Activated naive CD8-positive, alpha-beta T cell treated with anti-CD3 and anti-CD28 coated beads, Interleukin-2, amount 10 ng/mL, durations not matched to agents 7 days and 5 days (primary cell): ENCODE measurements at regions not wholly inside any gene's neighbourhood (a gene's known extent, or its start where the extent isn't known, plus 50 kb on each side); places are given as distances from the start of the nearest gene placed in this dataset.

Experiments used
- ATAC-seq: fragments of 150-1000 bp; cut with Tn5 transposase; one replicate; pipeline ENCODE4 v1.10.0; 2021; ENCODE audit warnings: low read depth, moderate library complexity
- POLR2A ChIA-PET: fragments of 350-600 bp; sonication (Branson Sonifier 250); formaldehyde crosslinking; loops from one replicate; lab custom pipeline; 2021; ENCODE audit warnings: antibody characterized with exemption; lab: Charles Lee
- DNase-seq: peaks from one replicate; pipeline ENCODE4 v3.0.0; 2021
- H3K27ac Mint-ChIP-seq: one replicate; pipeline ENCODE4 v1.8.0; 2022; ENCODE audit warnings: mild to moderate bottlenecking, mixed read lengths
- H3K27me3 Mint-ChIP-seq: one replicate; pipeline ENCODE4 v1.8.0; 2022; ENCODE audit warnings: mild to moderate bottlenecking, moderate library complexity, mixed read lengths
- H3K36me3 Mint-ChIP-seq: one replicate; pipeline ENCODE4 v1.8.0; 2021; ENCODE audit warnings: mild to moderate bottlenecking, mixed read lengths
- H3K4me1 Mint-ChIP-seq: one replicate; pipeline ENCODE4 v1.8.0; 2021; ENCODE audit warnings: mixed read lengths
- H3K4me3 Mint-ChIP-seq: one replicate; pipeline ENCODE4 v1.8.0; 2022; ENCODE audit warnings: mild to moderate bottlenecking, moderate library complexity, mixed read lengths
- H3K9me3 Mint-ChIP-seq: one replicate; pipeline ENCODE4 v1.8.0; 2021; ENCODE audit warnings: mixed read lengths

GRCh38 chr2:103010306-103010705 lies 248.5 kb downstream of the TMEM182 start:
- Mint-ChIP-seq H3K4me1 (no peaks in the 10 kb centered on the region), H3K4me3 (no peak overlapping the region), H3K27ac (no peak overlapping the region), H3K9me3 (no peaks in the 10 kb centered on the region), H3K36me3 (no peaks in the 10 kb centered on the region), H3K27me3 (peaks cover 2% of the 10 kb centered on the region)
- ATAC-seq (no peak), DNase-seq (no peak)
- POLR2A ChIA-PET, result no interaction called here

DNA sequence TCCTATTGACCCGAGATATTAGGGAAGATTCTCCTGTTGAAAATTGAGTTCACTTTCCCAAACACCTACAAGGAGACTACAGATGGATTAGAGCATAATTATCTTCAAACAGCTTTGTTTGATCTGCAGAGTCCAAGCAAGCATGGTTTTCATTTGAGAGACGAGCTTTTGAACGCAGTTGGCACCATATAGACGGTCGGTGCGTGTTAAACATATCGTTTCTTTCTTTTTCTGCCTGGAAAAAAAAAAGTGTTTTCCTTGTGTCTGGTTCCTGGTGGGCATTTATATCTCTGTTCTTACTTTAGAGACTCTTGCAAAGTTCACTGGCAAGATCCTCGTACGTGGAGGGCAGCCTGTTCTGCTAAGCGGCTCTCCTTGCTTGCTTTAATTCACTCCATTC lies 248.9 kb downstream of the TMEM182 start:
- POLR2A ChIA-PET, result no interaction called here
- H3K4me1 Mint-ChIP-seq, result no peaks in the 10 kb centered on the region
- H3K4me3 Mint-ChIP-seq, result no peak overlapping the region
- H3K27me3 Mint-ChIP-seq, result peaks cover 4% of the 10 kb centered on the region
- no peak for ATAC-seq
- no peak for DNase-seq
- H3K36me3 Mint-ChIP-seq, result no peaks in the 10 kb centered on the region
- no peaks in the 10 kb centered on the region for H3K9me3 Mint-ChIP-seq
- no peak overlapping the region for H3K27ac Mint-ChIP-seq

DNA sequence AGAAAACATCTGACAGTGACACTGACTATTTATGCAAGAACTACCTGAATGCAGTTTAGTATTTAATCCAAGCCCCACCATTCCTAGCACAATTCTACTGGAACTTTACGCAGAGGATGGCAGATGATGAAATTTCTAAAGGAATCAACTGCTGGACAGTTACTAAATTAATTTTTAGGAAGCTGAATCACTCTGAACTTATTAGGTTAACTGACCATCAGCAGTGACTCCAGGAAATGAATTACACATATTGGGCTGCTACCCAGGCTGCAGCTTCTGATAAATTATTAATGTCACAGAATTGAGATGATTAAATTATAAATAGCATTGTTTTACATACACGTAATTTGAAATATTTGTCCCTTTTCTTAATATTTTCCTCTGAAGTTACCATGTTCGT lies 250.8 kb downstream of the TMEM182 start:
- Mint-ChIP-seq H3K27ac (no peak overlapping the region), H3K36me3 (no peaks in the 10 kb centered on the region), H3K27me3 (peaks cover 5% of the 10 kb centered on the region), H3K4me1 (no peaks in the 10 kb centered on the region), H3K9me3 (no peaks in the 10 kb centered on the region), H3K4me3 (no peak overlapping the region)
- no peak for ATAC-seq
- no peak for DNase-seq
- POLR2A ChIA-PET, result no interaction called here

DNA sequence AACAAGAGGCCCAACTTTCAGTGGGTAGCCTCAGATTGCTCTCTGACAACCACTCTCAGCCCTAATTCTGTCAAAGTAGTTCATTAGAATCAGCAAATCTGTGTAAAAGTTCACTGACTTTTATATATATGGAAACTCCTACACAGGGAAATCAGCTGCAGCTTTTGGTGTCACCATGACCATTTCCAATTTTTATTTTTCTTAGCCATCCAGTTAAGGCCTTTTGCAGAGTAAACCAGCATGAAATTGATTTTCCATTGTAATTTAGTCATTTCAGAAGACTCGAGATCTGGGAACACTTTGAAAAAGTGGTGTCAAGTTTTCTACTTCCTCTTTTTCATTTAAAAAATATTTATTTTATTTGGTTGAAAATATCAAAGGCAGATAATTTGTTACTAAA lies 263.2 kb downstream of the TMEM182 start:
- DNase-seq, result no peak
- no peak overlapping the region for H3K4me3 Mint-ChIP-seq
- POLR2A ChIA-PET, result no interaction called here

GRCh38 chr2:103028181-103028580 lies 266.4 kb downstream of the TMEM182 start:
- H3K27me3 Mint-ChIP-seq, result peaks cover 2% of the 10 kb centered on the region
- ATAC-seq (no peak), DNase-seq (no peak)
- no peak overlapping the region for H3K4me3 Mint-ChIP-seq
- no peaks in the 10 kb centered on the region for H3K9me3 Mint-ChIP-seq
- no peaks in the 10 kb centered on the region for H3K36me3 Mint-ChIP-seq
- POLR2A ChIA-PET, result no interaction called here
- no peak overlapping the region for H3K27ac Mint-ChIP-seq
- peaks cover 2% of the 10 kb centered on the region for H3K4me1 Mint-ChIP-seq

More for the DNA sequence above, 263.2 kb downstream of the TMEM182 start:
- no peak for ATAC-seq
- Mint-ChIP-seq H3K27ac (no peak overlapping the region), H3K4me1 (peaks cover 2% of the 10 kb centered on the region), H3K27me3 (peaks cover 2% of the 10 kb centered on the region), H3K36me3 (no peaks in the 10 kb centered on the region), H3K9me3 (no peaks in the 10 kb centered on the region)
